ENCODE measurements at regions not wholly inside any gene's neighbourhood (a gene's known extent, or its start where the extent isn't known, plus 50 kb on each side); places are given as distances from the start of the nearest gene placed in this dataset.

GRCh38 chr13:47005756-47006414 lies 109.0 kb upstream of the HTR2A start:
- TF ChIP-seq EZH2 (IDR thresholded peaks at IDR 0.05; ENCODE audit: insufficient read depth, low read length) (no peak), CTCF (IDR thresholded peaks at IDR 0.05; ENCODE audit: insufficient read depth, low read depth, low read length) (no peak)
- H3K4me3 Mint-ChIP-seq (ENCODE audit: unreplicated experiment): no peak overlapping the region

GRCh38 chr13:47004540-47004939 lies 107.7 kb upstream of the HTR2A start:
- no peak overlapping the region for H3K27ac ChIP-seq (ENCODE audit: low read depth, low read length)
- Mint-ChIP-seq H3K9me3 (ENCODE audit: unreplicated experiment) (no peaks in the 10 kb centered on the region), H3K4me3 (ENCODE audit: unreplicated experiment) (no peak overlapping the region), H3K4me1 (ENCODE audit: low read depth, unreplicated experiment) (peaks cover 10% of the 10 kb centered on the region), H3K27me3 (ENCODE audit: low read depth, unreplicated experiment) (no peaks in the 10 kb centered on the region), H3K27ac (ENCODE audit: unreplicated experiment) (no peak overlapping the region), H3K36me3 (ENCODE audit: low read depth, unreplicated experiment) (no peaks in the 10 kb centered on the region)
- no peaks in the 10 kb centered on the region for H3K79me2 ChIP-seq (ENCODE audit: insufficient read depth, low read length)
- FAIRE-seq (no peak), DNase-seq (ENCODE audit: low read depth) (no peak)
- H3K27me3 ChIP-seq (ENCODE audit: insufficient read depth, low read length): no peaks in the 10 kb centered on the region
- TF ChIP-seq CTCF (IDR thresholded peaks at IDR 0.05; ENCODE audit: insufficient read depth, low read depth, low read length) (no peak), EZH2 (IDR thresholded peaks at IDR 0.05; ENCODE audit: insufficient read depth, low read length) (no peak)
- no peaks in the 10 kb centered on the region for H4K20me1 ChIP-seq (ENCODE audit: insufficient read depth, low read length)
- H3K36me3 ChIP-seq (ENCODE audit: insufficient read depth, low read length): no peaks in the 10 kb centered on the region
- no peak overlapping the region for H3K4me3 ChIP-seq (ENCODE audit: insufficient read depth, low read depth, low read length)
- no peaks in the 10 kb centered on the region for H3K4me1 ChIP-seq (ENCODE audit: insufficient read depth, low read length)
- no peak overlapping the region for H2AFZ ChIP-seq (ENCODE audit: low read depth, low read length)
- no peak overlapping the region for H3K9ac ChIP-seq (ENCODE audit: low read length)
- no peaks in the 10 kb centered on the region for H3K9me3 ChIP-seq (ENCODE audit: insufficient read depth, low read depth, low read length)
- H3K4me2 ChIP-seq (ENCODE audit: low read length): no peak overlapping the region

More at GRCh38 chr13:47005756-47006414, 109.0 kb upstream of the HTR2A start:
- H3K4me1 ChIP-seq (ENCODE audit: insufficient read depth, low read length): no peaks in the 10 kb centered on the region
- H4K20me1 ChIP-seq (ENCODE audit: insufficient read depth, low read length): no peaks in the 10 kb centered on the region
- Mint-ChIP-seq H3K27ac (ENCODE audit: unreplicated experiment) (no peak overlapping the region), H3K4me1 (ENCODE audit: low read depth, unreplicated experiment) (peaks cover 10% of the 10 kb centered on the region), H3K27me3 (ENCODE audit: low read depth, unreplicated experiment) (no peaks in the 10 kb centered on the region), H3K36me3 (ENCODE audit: low read depth, unreplicated experiment) (no peaks in the 10 kb centered on the region), H3K9me3 (ENCODE audit: unreplicated experiment) (no peaks in the 10 kb centered on the region)
- H3K4me2 ChIP-seq (ENCODE audit: low read length): no peak overlapping the region
- no peak overlapping the region for H3K9ac ChIP-seq (ENCODE audit: low read length)
- H3K36me3 ChIP-seq (ENCODE audit: insufficient read depth, low read length): no peaks in the 10 kb centered on the region
- no peaks in the 10 kb centered on the region for H3K79me2 ChIP-seq (ENCODE audit: insufficient read depth, low read length)
- H2AFZ ChIP-seq (ENCODE audit: low read depth, low read length): no peak overlapping the region
- H3K4me3 ChIP-seq (ENCODE audit: insufficient read depth, low read depth, low read length): no peak overlapping the region
- no peaks in the 10 kb centered on the region for H3K27me3 ChIP-seq (ENCODE audit: insufficient read depth, low read length)
- no peak for FAIRE-seq
- H3K27ac ChIP-seq (ENCODE audit: low read depth, low read length): no peak overlapping the region
- no peaks in the 10 kb centered on the region for H3K9me3 ChIP-seq (ENCODE audit: insufficient read depth, low read depth, low read length)
- no peak for DNase-seq (ENCODE audit: low read depth)

DNA sequence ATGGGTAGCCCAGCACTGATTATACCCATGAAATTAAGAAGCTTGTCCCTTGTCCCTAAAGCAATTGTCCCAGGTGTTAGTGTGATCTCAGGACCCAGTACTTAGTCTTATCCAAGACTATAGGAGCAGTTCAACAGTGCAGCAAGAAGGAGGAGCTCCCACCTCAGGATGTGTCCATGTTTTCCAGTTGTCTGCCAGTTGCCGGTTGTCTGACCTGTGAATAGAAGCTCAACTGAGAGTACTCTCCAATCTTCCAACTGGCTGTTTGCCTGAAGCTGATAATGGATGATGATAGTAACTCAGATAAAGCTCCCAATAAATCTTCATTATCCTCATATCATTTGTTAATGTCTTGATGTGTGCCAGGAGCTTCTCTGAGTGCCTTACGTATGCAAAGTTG lies 107.2 kb upstream of the HTR2A start:
- FAIRE-seq: no peak
- TF ChIP-seq CTCF (IDR thresholded peaks at IDR 0.05; ENCODE audit: insufficient read depth, low read depth, low read length) (no peak), EZH2 (IDR thresholded peaks at IDR 0.05; ENCODE audit: insufficient read depth, low read length) (no peak)
- Histone ChIP-seq H3K9me3 (ENCODE audit: insufficient read depth, low read depth, low read length) (no peaks in the 10 kb centered on the region), H3K27ac (ENCODE audit: low read depth, low read length) (no peak overlapping the region), H3K4me2 (ENCODE audit: low read length) (no peak overlapping the region), H3K9ac (ENCODE audit: low read length) (no peak overlapping the region), H3K36me3 (ENCODE audit: insufficient read depth, low read length) (no peaks in the 10 kb centered on the region), H2AFZ (ENCODE audit: low read depth, low read length) (no peak overlapping the region), H3K4me1 (ENCODE audit: insufficient read depth, low read length) (no peaks in the 10 kb centered on the region), H3K4me3 (ENCODE audit: insufficient read depth, low read depth, low read length) (no peak overlapping the region), H3K79me2 (ENCODE audit: insufficient read depth, low read length) (no peaks in the 10 kb centered on the region), H4K20me1 (ENCODE audit: insufficient read depth, low read length) (no peaks in the 10 kb centered on the region), H3K27me3 (ENCODE audit: insufficient read depth, low read length) (no peaks in the 10 kb centered on the region)
- H3K4me3 Mint-ChIP-seq (ENCODE audit: unreplicated experiment): no peak overlapping the region
- H3K27ac Mint-ChIP-seq (ENCODE audit: unreplicated experiment): no peak overlapping the region
- no peaks in the 10 kb centered on the region for H3K36me3 Mint-ChIP-seq (ENCODE audit: low read depth, unreplicated experiment)
- H3K4me1 Mint-ChIP-seq (ENCODE audit: low read depth, unreplicated experiment): peaks cover 10% of the 10 kb centered on the region
- H3K27me3 Mint-ChIP-seq (ENCODE audit: low read depth, unreplicated experiment): no peaks in the 10 kb centered on the region
- no peaks in the 10 kb centered on the region for H3K9me3 Mint-ChIP-seq (ENCODE audit: unreplicated experiment)
- DNase-seq (ENCODE audit: low read depth): peak; percentile 54

Data from astrocyte (in vitro differentiated cells and primary cell).